ENCODE measurements at regions not wholly inside any gene's neighbourhood (a gene's known extent, or its start where the extent isn't known, plus 50 kb on each side); places are given as distances from the start of the nearest gene placed in this dataset.
A peak's percentile ranks its signal among the peaks of the same experiment; 100 is the strongest.

DNA sequence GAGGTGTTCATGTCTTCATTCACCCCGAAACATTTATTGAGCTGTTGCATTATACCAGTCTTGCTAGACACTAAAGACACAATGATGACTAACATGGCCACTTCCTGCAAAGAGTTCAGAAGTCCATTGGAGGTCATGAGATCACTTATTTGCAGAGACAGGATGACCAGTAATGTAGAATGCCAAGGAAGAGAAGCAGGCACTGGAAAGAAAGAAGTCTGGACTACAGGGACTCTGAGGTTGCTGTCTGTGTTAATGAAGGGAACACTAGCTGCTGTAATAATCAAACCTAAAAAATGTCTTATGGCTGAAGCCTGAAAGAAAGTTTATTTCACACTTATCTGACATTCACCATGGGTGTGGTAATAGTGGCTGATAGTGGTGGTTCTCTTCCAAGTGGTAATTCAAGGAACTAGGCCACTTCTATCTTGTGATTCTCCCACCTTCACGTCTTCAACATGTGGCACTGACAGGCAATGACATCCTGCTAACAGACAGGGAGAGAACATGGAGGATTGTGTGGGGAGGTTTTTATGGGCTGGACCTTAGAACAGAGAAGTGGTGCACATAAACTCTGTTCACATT, 89.2 kb upstream of the MKLN1 start:
- DNase-seq, result no peak

DNA sequence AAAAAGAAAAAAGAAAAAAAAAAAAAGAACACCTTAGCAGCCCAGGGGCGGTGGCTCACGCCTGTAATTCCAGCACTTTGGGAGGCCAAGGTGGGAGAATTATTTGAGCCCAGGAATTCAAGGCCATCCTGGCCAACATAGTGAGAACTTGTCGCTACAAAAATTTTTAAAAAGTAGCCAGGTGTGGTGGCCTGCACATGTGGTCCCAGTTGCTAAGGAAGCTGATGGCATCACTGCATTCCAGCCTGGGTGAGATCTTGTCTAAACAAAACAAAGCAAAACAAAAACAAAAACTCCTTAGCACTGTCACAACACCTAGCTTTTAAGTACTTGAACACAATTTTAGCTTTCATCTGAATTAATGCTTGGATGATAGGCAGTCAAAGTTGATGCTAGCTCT, 86.3 kb upstream of the MKLN1 start:
- DNase-seq, result no peak

DNA sequence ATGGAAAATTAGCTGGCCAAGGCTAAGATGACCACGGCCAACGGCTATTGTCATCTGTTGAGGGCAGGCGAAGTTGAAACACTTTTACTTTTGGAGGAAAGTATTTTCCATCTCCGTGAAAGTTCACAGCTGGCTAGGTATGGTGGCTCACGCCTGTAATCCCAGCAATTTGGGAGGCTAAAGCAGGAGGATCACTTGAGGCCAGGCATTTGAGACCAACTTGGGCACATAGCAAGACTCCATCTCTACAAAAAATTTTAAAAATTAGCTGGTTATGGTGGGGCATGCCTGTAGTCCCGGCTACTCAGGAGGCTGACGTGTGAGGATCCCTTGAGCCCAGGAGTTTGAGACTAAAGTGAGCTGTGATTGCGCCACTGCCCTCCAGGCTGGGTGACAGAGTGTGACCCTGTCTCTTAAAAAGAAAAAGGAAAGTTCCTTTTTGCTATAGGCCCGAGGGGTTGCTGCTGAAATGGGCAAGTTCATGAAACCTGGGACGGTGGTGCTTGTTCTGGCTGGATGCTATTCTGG, 85.5 kb upstream of the MKLN1 start:
- no peak for DNase-seq

DNA sequence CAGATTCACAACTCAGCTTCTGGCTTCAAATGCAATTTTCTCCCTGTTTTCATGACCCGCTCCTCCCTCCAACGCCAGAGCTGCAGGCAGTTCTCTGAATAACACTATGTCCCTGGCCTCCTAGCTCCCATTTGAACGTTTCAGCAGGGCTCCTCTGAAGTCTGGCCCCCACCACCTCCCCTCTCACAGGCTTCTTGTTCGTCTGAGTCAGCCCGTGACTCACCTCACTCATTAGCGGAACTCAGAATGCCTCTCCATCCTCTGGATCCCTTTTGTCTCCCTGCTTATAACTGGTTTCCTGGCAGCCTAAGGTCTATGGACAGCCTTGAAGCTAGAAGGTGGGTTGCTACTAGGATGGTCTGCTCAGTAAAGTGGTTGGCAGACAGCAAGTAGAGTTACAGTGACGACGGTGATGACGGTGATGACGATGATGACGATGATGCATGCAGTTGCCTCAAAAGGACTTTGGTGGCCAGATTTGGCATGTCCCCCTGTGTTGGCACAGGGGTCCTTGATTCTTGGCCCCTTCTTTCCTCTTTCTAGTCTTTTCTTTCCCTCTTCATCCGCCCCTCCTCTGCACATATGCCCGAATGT, 83.3 kb upstream of the MKLN1 start:
- no peak for DNase-seq

DNA sequence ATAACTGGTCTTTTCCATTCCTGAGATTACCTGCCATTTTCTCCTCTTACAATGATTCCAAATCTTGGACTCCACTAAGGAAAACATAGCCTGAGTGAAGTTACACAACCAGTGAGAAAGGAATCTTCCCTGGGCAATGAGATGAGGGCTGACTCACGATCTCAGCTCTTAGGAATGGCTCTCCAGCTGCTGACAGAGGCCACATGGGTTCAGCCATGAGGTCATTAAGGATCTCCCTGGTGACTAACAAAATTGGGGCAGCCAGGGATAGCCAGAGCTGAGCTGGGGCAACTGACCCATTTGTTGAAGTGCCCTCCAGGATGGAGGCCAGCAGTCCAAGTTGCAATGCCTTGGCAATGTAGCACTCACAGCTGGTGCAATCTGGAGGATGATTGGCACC, 78.7 kb upstream of the MKLN1 start:
- DNase-seq, result no peak

DNA sequence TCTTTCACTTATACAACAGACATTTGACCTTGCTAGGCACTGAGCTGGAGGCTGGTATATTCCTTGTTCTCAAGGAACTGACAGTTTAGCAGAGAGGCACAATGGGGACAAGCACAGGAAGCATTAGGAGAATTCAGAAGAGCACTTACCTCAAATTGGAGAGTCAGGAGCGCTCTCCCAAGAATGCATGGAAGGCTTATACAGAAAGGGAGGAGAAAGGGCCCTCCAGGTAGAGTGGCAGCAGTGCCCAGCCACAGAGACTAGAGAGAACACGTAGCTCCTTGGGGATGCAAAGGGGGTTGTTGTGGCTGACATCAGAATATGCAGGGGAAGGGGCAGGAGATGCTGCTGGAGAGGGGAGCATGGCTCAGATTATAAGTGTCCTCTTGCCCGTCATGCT, 78.2 kb upstream of the MKLN1 start:
- DNase-seq, result no peak

DNA sequence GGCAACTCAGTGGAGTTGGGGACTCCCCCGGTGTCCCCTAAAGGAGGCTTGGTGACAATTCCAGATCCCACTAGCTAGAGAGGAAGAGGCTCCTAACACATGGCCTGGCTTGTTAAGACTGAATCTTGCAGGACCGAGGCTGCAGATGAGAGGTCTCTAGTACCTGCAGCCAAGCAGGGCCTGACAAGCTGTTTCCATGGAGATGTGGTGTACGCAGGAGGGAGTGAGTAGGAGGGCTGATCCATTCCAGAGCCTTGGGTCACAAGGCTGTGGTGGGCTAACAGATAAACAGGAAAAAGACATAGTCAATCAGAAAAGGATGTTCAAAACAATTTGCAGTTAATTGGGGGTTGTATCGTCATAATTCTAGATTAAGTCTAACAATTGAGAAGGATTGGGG, 77.3 kb upstream of the MKLN1 start:
- DNase-seq, result peak; percentile 27

DNA sequence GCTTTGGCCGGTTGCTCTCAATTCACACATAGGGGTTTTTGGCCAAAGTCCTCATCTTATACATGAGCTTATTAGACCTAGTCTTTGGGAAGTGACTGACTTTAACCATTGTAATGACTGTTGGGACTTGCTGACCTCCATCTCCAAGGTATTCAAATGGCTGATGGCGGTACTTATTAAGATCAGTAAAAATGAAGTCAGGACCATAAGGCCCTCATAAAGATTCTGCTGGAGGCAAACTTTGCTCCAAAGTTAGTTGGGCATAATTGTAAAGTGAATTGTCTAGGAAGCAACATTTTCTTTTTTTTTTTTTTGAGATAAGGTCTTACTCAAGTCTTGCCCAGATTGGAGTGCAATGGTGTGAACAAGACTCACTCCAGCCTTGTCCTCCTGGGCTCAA, 76.3 kb upstream of the MKLN1 start:
- DNase-seq, result no peak

DNA sequence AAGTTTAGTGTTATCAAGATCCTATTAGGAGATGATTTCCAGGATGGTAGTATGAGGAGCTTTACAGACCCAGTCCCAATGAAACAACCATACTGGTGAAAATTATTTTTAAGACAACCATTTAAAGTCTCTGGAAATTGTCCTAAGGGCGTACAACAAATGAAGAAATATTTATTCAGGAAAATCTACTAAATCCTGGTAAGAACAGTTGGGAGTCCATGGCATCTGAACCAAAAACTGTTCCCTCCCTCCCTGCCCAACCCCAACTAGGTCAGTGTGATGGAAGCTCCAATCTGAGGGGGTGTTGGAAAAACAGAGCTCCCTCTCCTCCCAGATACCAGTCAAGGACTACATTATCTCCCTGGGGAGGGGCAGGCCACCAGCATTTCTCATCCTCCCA, 74.7 kb upstream of the MKLN1 start:
- DNase-seq, result no peak

DNA sequence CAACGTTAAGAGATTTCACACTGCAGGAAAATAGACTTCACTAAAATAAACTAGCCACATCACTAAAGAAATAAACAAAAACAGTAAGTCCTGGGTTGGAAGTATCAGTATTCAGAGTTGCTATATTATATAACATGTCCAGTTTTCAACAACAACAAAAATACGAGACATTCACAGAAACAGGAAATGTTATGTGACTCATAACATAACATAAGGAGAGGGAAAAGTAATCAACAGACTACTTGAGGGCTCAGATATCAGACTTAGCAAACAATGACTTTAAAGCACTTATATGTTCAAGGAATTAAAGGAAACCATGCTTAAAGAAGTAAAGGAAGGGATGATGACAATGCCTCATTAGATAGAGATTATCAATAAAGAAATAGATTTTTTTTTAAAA, 73.5 kb upstream of the MKLN1 start:
- DNase-seq, result no peak

DNA sequence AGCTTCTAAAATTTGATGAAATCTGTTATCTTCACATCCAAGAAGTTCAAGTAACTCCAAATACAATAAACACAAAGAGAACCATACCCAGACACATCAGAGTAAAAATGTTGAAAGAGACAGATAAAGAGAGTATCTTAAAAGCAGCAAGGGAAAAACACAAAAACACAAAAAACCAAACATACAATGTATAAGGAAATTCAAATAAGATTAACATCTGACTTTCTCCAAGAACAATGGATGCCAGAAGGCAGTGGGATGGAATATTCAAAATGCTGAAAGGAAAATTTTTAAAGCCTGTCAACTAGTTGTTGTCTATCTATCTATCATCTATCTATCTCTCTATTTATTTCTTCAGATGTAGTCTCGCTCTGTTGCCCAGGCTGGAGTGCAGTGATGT, 72.4 kb upstream of the MKLN1 start:
- no peak for DNase-seq

DNA sequence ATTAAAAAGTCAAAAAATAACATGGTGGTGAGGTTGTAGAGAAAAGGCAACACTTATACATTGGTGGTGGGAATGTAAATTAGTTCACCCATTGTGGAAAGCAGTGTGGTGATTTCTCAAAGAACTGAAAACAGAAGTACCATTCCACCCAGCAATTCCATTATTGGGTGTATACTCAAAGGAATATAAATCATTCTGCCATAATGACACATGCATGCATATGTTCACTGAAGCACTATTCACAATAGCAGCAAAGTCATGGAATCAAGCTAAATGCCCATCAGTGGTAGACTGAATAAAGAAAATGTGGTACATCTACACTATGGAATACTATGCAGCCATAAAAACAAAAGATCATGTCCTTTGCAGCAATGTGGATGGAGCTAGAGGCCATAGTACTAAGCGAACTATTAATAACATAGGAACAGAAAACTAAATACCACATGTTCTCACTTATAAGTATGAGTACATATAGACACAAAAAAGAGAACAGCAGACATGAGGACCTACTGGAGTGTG, 66.1 kb upstream of the MKLN1 start:
- DNase-seq, result no peak

DNA sequence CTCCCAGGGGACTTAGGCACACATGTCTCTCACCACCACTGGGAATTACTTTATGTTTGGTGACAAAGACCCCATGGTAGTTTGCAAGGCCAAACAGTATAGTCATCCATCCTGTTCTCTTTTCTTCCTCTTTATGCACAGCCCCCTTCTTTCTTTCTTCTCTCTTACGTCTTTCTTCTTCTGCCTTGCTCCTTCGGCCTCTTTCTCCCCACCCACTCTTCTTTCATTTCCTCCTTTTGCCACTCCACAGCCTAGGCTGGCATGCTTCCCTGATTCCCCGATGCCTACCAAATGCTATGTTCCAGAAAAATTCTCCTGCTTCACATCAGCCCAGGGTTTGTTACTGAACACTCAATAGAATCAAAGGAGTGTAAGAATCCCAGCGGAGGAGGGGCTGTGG, 62.4 kb upstream of the MKLN1 start:
- no peak for DNase-seq

DNA sequence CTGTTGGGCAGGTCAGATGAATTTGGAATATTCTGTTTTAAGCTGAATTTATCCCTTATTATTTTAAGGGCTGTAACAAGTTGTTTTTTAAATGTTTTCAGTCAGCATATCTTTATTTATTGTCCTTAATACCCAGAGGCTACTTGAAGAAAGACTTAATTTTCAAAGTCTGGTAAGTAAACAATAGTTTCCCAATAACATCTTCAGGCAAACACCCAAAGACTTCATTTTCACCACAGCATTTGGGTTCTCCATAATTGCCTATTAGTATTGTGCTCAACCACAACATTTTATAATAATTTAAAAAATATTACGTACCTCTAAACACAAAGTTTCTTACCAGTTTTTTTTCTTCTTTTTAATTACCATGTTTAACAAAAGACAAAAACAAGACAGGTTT, 60.0 kb upstream of the MKLN1 start:
- no peak for DNase-seq

DNA sequence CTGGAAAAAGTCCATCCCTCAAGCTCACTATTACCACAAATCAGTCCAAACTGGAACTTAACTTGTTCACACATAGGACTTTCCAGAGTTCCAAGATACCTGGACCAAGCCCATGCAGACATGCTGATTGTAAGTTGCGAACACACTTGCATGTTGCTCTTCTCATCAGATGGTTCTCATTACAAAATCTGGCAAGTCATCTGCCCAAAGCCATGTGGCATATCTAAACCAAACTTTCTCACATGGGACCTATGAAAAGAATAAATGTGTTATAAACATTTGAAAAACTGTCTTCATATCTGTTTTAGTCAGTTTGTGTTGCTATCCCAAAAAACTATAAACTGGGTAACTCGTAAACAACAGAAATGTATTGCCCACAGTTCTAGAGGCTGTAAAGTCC, 58.8 kb upstream of the MKLN1 start:
- no peak for DNase-seq

DNA sequence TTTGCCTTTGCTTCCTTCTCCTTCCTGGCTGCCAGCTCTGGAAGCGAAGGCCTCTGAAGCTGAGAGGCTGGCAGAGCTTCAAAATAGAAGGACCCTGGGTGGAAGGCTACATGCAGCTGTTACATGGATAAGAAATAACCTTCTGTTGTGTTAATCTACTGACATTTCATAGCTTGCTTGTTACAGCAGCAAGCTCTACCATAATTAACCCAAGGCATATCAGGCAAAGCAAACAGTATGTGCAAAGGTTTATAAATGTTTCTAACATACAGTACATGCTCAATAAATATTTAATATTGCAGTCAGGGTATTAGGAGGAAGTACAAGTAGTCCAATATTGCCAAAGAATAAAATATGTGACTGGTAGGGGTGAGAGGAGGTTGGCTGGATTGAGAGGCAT, 55.6 kb upstream of the MKLN1 start:
- no peak for DNase-seq

DNA sequence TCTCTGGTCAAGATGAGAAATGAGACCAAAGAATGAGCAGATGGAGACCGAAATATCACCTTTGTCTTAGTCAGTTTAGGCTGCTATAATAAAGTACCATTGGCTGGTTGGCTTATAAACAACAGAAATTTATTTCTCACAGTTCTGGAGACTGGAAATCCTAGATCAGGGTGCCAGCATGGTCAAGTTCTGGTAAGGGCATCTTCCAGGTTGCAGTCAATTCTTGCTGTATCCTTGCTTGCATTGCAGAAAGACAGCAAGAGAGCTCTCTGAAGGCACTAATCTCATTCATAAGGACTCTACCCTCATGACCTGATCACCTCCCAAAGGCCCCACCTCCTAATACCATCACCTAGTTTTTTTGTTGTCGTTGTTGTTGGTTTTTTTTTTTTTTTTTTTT, 52.7 kb upstream of the MKLN1 start:
- no peak for DNase-seq

DNA sequence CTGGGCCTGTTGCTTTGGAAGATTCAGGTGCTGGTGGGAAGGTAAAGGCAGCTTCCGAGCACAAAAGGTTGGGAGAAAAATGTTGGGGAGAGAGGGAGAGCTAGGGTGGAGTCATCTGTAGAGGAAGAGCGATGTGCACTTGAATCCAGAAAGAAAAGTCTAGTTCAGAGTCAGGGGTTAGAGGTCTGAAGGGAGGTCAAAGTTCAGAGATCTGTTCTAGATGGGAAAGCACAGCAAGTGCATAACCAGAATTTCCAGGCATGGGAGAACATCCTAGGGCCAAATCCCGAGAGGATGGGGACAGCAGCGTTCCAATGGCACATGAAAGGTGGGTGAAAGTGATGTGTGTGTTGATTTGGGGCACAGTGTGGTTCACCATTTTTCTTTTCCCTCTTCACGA, 51.5 kb upstream of the MKLN1 start:
- no peak for DNase-seq

DNA sequence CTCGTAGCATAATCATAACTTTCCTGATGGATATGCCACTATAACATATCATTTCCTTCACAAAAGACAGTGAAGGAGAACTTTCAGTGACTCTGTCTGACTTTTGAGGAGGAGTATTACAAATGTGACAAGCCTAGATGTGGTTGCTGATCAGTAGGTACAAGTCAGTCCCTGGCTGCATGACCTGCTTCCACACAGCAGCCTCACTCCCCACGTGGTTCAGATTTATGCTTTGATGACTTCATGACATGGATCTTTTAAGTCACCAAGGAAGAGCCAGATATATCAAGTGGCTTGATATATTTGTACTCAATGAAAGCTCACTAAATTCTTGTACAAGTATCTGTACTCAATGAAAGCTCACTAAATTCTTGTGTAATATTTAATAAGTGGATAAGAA, 50.9 kb upstream of the MKLN1 start:
- no peak for DNase-seq

All from retina (tissue), 1 donor.